Fibroblast of the conjunctiva (primary cell): ENCODE measurements at regions not wholly inside any gene's neighbourhood (a gene's known extent, or its start where the extent isn't known, plus 50 kb on each side); places are given as distances from the start of the nearest gene placed in this dataset.

Experiments
- DNase-seq: peaks from one replicate; pipeline ENCODE4 v3.0.0-alpha.2; 2010; ENCODE audit warnings: low read depth

GRCh38 chr1:22221233-22221780 is 78.4 kb upstream of the WNT4 start:
- no peak for DNase-seq

DNA sequence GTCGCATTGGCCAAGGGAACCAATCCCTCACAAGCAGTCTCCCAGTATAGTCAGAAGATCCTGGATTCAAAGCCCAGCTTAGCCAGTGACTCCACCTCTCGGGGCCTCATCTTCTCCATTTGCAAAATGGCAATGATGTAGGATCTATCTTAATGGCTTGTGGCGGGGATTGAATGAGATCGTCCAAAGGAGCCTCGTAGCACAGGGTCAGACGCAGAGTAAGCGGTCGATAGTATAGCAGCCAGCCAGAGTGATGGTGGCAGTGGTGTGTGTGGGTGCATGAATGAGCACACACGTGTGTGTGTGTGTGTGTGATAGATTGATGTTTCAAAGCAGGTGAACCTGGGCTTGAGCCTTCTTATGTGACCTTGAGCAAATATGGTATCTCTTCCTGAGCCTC is 79.8 kb upstream of the WNT4 start:
- DNase-seq: no peak

DNA sequence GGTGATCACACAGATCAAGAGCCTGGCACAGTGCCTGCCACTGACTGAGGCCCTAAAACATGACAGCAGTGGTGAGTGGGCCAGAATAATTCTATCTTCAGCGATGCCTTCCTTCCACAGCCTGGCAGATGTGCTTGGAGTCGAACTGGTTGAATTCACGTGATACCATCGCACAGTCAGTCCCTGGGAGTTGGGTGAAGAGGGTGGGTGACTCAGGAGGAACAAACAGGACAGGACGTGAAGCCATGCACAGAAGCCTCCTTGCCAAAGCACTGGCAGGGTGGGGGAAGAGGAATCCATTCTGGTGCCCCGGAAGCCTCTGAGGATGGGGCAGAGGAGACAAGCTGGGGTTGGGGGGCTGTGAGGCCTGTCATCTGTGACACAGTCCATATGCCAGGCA is 80.3 kb upstream of the WNT4 start:
- no peak for DNase-seq

DNA sequence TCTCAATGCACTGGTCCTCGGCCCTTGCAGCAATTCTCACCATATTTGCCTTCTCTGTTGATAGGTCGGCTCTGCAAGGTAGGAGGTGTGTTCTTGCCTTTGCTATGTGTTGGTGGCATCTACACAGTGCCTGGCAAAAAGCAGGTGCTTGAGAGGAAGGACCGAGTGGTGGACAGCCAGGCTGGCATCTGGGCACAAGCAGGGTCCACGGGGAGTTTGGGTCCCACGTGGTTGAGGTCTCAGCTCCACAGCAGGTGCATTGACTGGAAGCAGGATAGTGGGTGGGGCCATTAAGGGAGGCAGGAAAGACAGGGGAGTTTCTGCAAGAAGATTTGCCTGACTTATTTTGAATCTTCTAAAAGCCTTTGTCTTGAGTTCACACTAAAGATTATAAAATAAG is 81.2 kb upstream of the WNT4 start:
- no peak for DNase-seq

GRCh38 chr1:22224631-22225030 is 81.7 kb upstream of the WNT4 start:
- DNase-seq: no peak

DNA sequence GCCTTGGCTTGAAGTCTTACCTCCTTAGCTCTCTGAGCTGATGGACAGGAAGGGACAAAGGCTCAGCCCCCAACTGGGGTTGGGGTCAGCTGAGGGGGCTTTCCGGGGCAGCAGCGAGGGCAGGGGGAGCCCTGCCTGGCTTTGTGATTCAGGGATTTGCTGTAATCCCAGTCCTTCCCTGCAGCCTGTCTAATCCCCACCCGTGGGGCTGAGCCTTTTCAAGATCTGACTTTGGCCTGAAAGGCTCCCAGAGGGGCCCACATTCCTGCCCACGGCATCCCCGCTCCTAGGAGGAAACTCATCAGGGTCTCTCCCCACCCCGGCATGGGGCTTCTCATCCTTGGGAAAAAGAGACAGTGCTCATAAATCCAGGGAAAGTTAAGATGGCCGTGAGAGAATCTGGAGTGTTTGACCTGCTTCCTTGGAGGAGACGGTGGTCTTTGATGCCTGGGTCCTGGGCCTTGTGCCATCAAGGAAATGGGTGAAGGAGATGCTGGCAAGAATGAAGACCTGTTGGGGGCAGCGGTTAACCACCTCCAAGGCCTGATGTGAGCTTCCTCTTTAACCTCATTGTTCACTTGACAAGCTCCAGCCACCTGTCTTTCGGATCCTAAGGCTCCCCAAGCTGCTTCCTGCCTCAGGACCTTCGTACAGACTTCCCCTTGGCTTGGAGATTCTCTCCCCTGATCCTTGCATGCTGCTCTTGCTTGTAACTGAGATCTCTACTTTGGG is 83.1 kb upstream of the WNT4 start:
- DNase-seq: no peak

GRCh38 chr1:22228074-22228473 is 85.2 kb upstream of the WNT4 start:
- no peak for DNase-seq

- no peak for DNase-seq
Measured at GRCh38 chr1:22228505-22228911, 85.6 kb upstream of the WNT4 start.

- no peak for DNase-seq
Measured at GRCh38 chr1:22229379-22229778, 86.5 kb upstream of the WNT4 start.

- no peak for DNase-seq
Measured at GRCh38 chr1:22231068-22231593, 88.2 kb upstream of the WNT4 start.

- no peak for DNase-seq
Measured at GRCh38 chr1:22231995-22232690, 89.2 kb upstream of the WNT4 start.

DNA sequence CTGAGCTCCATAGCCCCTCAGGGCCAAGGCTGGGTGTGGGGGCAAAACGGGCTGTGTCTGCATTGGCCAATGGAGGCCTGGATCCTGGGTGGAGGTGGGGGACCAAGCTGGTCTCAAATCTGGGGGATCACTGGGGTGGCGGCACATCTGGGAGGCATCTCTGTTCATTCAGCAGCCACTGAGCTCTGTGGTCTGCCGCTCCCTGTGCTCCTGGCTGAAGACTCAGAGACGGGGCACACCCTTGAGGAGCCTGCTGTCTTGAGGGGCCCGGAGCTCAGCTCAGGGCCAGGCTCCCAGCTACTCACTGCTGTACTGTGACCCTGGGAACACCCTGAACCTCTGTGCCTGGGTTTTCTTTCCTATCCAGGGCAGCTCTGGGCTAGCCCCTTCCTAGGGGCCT is 90.3 kb upstream of the WNT4 start:
- DNase-seq: no peak

GRCh38 chr1:22234476-22235030 is 91.7 kb upstream of the WNT4 start:
- DNase-seq: no peak

- no peak for DNase-seq
Measured at GRCh38 chr1:22236166-22236565, 93.3 kb upstream of the WNT4 start.

DNA sequence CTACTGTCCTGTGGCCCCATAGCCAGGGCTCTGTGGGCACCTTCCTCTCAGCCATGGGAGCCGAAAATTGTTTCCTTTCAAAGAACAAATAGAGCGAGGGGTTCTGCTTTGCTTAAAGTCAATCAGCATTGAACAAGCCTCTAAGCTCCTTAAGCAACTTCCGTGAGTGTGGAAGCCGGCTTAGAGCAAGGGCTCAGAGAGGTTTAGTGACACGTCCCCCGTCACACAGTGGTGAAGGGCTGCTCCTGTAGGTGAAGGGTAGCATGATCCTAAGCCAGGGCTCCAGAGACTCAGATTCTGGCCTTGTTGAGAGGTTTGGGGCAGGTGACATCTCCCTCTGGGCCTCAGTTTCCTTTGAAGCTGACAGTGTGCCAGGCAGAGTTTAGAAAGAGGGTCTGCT is 94.0 kb upstream of the WNT4 start:
- no peak for DNase-seq

DNA sequence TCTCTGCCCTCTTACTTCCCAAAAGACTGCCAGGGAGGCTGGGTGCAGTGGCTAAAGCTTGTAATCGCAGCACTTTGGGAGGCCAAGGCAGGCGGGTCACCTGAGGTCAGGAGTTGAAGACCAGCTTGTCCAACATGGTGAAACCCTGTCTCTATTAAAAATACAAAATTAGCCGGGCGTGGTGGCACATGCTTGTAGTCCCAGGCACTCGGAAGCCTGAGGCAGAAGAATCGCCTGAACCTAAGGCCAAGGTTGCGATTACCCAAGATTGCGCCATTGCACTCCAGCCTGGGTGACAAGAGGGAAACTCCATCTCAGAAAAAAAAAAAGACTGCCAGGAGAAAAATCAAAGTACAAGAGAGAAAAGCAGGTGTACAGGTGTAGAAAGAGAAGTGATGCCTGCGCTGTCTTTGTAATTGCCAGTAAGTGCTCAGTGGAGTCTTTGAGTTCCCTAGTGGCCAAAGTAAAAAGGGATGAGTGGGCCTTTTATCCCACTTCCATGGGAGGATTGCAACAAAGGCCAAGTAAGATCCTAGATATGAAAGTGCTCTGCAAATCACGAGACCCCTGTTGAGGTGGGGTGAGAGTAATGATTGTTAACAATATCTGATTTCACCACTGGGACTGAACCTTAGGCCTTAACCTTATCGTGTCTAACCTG is 94.7 kb upstream of the WNT4 start:
- no peak for DNase-seq

GRCh38 chr1:22238356-22239224 is 95.7 kb upstream of the WNT4 start:
- no peak for DNase-seq

GRCh38 chr1:22239378-22239777 is 96.5 kb upstream of the WNT4 start:
- no peak for DNase-seq

DNA sequence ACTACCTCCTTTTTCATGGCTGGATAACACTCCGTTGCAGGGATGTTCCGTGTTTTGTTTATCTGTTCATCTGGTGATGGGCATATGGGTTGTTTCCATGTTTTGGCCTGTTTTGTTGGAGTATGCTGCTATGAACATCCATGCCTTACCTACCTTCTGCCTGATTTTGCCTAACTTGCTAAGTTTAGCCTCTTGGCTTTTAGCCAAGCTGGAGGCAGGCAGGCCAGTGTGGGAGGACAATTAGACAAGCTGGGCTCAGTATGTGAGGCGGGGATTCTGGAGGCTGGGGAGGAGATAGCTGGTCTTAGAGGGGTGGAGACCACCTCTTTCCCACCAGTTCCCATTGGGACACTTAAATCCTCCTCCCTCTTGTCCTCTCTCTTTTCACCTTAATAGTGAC is 98.4 kb upstream of the WNT4 start:
- no peak for DNase-seq

DNA sequence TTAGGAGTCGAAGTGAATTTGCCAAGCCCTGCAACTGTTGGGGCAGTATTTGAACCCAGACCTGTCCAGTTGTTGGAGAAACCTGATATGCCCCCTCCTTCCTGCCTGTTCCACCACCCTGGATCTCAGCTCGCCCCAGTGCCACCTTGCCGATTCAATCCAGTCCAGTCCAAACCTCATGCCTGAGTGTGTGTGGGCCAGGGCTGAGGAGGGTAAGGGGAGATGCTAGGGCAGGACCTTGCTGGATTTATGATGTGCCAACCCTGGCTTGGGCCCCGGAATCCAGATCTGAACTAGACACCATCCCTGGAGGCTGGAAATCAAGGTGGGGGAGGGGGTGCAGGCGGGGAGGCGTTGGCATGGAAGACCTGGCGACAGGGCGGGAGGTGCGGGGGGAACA is 98.9 kb upstream of the WNT4 start:
- DNase-seq: no peak

DNA sequence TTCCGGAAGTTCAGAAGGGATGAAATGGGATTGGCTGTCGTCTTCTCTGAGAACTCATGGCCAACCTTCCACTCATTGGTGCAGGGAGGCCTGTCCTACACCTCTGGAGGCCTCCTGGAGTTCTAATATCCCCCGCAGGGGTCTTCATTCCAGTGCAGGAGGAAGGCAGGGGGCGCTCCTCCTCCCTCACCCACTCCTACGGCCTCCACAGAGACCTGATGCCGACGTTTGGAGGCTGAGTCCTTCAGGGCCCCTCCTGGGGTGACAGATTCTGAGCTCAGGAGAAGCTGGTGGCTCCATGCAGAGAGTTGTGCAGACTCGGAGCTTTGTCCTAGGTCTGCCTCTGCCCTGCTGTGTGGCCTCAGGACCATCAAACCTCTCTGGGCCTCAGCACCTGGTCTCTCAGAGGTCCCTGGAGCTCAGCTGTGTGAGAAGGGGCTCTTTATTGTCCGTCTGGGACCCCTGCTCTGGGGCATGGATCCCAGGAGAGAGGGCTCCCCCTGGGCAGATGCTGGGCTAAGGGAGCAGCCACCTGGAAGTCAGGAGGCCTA is 102.3 kb upstream of the WNT4 start:
- DNase-seq: no peak
